CD4-positive, alpha-beta T cell treated with Interleukin-15 for 1 hour (primary cell): ENCODE measurements at regions not wholly inside any gene's neighbourhood (a gene's known extent, or its start where the extent isn't known, plus 50 kb on each side); places are given as distances from the start of the nearest gene placed in this dataset.
"Not testable (repeated sequence)": the region's sequence is repeated elsewhere in the genome, so short reads cannot be mapped to it uniquely, and the experiment has no call there.

Experiments
- DNase-seq: peaks from one replicate; pipeline ENCODE4 v3.0.0-alpha.2; 2020

DNA sequence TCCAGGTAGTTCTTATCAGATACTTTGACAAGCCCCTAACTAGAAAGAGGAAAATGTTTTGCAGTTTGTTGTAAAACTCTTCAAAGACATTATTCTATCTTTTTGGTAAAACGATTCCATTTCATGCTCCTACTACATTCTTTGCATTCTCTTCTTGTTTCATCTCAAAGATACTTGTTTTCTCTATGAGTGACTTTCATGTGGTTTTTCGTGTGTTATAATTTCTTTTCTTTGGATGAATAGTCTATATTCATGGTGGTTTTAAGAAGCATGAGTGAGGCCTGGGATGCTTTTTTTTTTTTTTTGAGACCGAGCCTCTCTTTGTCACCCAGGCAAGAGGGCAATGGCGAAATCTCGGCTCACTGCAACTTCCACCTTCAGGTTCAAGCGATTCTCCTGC, 292.5 kb upstream of the LYZL1 start:
- no peak for DNase-seq

DNA sequence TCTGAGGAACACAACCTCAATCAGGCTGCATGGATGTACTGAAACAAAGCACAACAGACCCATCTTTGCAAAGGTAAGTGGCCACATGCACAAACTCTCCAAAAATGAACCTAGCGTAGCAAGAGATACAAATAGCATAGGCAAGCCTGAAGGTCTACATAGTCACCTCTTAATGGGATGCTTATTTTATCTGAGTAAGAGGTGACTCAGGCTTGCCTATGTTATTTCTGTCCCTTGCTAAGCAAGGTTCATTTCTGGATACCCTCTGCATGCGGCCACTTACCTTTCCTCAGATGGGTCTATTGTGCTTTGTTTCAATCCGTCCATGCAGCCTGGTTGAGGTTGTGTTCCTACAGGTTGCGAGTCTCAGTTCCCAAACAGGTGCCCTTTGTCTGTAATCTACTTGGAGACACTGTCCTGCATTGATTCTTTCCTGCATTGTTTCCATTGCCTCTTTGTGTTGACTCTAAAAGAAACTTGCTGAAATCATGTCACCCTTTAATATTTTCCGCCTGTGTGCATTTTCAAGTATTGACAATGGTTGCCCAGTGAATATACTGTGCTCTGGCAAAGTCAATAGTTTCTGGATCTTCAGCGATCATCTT, 291.8 kb upstream of the LYZL1 start:
- no peak for DNase-seq

DNA sequence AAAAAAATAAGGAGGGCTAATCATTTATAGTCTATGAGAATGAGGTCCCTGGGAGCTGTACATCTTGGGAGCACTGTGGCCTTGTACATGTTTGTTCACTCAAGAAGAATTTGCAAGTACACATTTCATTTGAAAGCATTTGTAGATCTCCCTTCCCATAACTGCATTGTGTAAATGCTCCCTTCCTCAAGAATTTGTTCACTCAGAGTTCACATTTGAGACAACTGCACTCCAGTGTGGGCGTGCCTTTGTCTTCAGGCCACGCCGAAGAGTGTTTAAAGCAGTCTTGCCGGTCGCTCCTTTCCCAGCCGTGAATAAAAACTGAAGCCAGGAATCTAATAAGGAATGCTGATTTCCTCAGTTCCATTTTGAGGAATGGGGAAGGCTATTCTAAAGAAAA, 291.1 kb upstream of the LYZL1 start:
- no peak for DNase-seq

DNA sequence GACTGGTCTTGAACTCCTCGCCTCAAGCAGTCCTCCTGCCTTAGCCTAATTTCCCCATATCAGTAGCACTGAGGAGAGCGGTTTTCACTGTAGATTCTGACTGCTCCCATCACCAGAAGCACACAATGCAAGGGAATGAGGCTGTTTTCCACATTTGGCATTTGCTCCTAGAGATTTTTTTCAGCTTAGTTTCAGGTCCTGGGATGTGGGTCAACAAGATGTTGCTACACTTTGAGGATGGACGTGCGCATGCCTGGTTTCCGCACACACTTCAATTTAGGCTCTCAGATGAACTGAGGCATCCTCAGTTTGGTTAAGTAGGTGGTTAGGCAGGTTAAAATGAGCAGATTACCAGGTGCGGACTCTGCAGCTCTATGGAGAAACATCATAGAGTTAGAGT, 287.1 kb upstream of the LYZL1 start:
- no peak for DNase-seq

DNA sequence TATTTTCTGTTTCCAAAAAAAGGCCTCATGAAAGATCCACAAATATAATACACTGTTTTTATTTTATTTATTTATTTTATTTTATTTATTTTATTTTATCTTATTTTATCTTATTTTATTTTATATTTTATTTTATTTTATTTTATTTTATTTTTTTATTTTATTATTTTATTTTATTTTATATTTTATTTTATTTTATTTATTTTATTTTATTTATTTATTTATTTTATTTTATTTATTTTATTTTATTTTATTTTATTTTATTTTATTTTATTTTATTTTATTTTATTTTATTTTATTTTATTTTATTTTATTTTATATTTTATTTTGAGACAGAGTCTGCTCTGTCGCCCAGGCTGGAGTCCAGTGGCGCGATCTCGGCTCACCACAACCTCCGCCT, 285.9 kb upstream of the LYZL1 start:
- not testable (repeated sequence) for DNase-seq

DNA sequence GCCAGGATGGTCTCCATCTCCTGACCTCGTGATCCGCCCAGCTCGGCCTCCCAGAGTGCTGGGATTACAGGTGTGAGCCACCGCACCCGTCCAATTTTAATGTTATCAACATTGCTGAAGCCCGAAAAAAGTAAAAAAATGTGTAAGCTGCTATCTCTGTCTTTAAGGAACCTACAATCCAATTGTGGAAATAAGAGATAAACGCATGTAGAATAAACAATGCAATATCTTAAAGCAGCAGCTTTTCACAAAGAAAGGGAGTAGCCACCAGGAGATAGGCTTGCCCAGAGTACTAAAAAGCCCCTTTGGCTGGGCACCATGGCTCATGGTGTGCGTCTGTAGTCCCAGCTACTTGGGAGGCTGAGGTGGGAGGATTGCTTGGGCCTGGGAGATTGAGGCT, 282.9 kb upstream of the LYZL1 start:
- no peak for DNase-seq

DNA sequence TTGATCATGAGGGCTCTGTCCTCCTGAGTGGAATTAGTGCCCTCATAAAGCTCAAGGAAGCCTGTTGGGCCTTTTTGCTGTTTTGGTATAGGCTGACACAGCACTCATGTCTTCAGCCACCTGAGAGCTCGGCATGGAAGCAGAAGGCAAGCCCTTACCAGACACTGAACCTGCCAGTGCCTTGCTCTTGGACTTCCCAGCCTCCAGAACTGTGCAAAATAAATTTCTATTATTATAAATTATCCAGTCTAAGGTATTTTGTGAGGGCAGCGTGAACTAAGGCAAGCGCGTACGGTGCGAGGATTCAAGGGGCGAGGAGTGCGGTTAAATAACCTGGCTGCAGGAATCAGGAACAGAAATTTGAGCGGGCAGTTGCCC, 281.5 kb upstream of the LYZL1 start:
- no peak for DNase-seq

DNA sequence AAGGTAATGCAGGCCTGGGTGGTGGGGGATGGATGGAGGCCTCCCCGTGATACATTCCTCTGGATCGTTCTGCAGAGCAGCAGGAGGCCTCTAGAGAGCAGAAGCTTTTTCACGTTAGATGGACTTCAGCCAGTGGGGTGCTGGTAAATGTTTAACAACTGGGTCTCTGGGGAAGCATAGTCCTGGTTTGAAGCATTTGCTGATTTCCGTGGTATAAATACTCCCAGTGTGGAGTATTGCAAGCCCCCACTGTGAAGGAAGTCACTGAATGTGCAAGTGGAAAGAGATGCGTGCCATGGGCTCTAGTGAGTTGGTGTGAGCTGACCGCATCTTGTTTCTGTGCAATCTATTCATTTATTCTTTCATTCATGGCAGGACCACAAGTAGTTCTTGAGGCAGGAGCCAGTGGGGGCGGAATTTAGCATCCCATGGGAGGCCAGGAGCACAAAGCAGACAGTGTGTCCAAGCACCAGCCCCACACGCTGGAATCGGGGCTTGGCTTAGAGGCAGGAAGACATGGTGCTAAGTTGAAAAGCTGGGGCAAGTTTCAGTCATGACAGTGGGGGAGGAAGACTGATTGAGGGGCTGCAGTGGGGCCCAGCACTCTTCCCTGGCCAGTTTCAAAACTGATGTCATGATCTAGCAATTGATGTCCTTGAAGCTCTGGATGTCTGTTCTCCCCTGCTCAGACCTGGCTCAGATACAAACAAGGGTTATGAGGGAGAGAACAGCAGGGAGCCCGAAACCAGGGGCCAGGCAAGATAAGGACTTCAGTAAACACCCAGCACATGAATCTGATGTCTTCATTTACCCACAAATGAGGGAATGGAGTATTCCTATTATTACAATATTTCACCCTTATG, 280.9 kb upstream of the LYZL1 start:
- no peak for DNase-seq

DNA sequence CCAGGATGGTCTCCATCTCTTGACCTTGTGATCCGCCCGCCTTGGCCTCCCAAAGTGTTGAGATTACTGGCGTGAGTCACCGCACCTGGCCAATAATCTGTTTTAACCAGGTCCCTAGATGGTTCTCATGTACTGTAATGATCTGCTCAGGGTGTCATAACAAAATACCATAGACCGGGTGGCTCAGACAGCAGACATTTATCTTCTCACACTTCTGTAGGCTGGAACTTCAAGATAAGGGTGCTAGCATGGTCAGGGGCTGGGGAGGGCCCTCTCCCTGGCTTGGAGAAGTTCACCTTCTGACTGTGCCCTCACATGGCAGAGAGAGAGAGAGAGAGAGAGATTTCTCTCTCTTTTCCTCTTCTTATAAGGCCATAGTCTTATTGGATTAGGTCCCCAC, 279.4 kb upstream of the LYZL1 start:
- no peak for DNase-seq

DNA sequence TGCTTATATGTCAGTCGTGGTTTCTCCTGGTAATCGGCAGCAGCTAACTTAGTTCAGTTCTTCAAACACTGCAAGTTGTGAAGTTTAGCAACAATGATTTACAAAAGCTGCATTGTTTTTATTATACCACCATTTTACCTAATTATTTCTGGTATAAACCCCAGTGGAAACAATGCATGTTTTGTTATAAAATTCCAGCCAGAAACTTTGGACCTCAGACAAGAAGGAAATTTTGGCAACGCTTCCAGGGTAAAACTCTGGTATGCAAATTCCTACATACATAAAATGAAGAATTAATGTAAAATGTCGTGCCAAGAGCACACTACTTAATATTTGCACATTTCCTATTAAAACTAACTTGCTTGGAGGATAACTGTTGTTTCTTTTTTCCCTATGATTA, 277.4 kb upstream of the LYZL1 start:
- no peak for DNase-seq

DNA sequence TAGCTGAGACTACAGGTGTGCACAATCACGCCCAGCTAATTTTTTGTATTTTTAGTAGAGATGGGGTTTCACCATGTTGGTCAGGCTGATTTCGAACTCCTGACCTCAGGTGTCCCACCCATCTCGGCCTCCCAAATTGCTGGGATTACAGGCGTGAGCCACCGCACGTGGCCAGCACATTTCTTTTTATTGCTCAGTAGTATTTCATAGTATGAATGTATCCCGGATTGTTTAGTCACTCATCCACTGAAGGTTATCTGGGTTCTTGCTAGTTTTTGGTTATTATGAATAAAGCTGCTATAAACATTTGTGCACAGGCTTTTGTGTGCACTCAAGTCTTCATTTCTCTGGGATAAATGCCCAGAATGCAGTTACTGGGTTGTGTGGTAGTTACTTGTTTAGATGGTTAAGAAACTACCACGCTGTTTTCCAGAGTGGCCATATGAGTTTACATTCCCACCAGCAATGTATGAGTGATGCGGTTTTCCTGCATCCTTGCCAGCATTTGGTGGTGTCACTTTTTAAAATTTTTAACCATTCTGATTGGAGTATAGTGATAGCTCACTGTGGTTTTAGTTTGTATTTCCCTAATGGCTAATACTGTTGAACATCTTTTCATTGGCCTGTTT, 275.8 kb upstream of the LYZL1 start:
- DNase-seq: no peak

DNA sequence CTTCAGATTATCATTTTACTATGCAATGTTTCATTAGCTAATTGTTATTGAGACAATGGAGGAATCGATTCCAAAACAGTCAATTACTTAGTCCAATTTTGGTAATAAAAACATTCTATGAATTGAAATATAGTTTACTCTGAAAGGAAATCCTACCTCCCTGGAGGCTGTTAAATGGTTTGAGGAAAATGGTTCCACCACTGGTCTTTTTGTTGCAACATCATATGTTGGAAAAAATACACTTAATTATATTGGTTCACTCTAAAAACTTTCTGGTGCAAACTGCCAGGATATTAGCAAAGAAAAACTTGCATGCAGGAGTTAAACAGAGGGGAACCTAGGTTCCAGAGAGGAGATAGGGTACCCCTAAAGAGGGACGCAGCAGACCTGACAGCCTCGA, 267.3 kb upstream of the LYZL1 start:
- no peak for DNase-seq

DNA sequence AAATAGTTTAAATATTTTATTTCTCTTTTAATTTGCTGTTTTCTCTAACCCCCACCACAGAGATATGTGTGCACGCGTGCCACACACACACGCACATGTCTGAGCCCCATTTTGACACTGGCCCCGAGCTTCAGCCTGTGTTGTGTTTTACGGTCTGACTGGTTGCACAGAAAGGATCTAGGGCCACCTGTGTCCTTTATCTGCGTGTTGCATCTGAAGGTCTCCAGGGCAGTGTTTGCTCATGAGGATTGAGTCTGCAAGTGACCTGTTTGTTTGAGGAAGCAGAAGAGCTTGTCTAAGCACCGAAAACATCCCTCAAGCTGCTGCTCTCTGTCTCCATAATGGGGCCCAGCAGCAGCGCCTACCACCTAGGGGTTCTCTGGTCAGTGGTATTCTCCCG, 266.4 kb upstream of the LYZL1 start:
- DNase-seq: no peak

DNA sequence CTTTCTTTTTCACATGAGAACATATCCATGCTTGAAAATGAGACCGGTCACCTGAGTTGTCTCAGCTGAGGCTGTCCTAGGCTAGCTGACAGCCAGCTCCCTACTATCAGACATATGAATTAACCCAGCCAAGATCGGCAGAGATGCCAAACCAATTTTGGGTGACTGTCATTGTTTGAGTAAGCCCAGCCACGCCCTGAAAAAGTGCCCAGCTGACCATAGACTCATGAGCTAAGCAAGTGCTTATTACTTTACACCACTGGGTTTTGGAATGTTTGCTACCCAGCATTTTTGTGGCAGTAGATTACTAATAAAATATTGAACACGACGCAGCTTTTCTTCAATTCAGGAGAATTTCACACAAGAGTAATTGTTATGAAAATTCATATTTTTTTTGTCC, 265.2 kb upstream of the LYZL1 start:
- DNase-seq: no peak

DNA sequence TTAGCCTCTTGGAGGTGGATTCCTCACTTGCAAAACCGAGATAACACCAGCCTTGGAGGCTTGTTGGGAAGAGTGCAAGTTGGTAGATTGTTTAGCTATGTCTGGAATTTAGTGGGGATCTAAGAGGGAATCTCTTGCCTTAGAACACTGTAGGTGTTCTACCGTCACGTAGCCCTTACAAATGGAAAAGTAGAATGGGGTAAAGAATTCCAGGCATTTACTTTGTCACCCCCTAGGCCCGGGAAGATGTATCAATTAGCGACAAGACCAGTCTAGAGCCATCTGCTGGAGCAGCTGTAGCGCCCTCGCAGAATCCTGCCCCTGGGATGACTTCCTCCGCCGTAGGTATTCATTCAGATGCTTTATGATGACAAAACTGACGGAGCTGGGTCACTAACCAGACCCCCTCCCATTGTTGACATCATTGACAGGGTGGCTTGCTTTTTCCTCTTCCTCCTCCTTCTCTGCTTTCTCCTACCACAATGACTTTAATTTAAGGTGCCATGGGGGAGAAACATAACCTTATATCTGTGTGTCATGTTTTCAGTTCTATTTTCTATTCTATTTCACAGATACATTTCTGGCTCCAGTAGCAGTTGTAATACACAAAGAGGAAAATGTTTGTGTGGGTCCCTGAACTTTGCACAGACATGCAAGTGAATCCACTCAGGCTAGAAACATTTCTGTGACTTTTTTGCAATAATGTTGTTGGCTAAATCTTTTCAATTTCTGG, 262.6 kb upstream of the LYZL1 start:
- DNase-seq: no peak

DNA sequence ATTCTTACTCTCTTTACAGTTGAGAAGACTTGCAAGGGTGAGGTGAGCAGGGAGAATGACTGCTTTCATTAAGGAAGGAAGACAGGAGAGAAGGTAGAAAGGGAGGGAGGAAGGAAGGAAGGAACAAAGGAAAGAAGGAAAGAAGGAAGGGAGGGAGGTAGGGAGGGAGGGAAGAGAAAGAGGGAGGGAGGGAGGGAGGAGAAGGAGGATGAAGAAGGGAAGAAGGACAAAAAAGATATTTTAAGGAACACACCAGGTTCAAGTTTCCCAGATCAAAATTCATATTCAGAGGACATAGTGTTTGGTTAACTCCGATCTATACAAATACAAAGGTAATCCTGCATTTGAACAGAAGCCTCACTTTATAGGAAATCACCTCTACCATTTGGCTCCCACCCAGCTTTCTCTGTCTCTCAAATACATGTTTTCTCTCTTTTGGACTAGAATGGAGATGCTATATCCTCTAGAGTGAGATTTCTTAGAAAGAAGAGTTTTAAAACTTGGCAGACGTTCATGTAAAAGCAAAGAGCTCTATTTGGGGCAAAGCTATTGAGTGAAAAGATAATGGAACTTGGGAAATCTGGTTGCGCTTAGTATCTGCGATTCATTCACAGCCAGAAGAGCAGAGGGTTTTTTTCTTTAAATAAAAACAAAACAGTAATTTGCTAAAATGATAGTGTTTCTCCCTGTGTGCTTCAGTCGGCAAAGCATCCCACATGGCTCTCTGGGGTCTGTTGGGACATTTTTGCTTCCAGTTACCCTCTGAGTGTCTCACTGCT, 261.9 kb upstream of the LYZL1 start:
- no peak for DNase-seq

DNA sequence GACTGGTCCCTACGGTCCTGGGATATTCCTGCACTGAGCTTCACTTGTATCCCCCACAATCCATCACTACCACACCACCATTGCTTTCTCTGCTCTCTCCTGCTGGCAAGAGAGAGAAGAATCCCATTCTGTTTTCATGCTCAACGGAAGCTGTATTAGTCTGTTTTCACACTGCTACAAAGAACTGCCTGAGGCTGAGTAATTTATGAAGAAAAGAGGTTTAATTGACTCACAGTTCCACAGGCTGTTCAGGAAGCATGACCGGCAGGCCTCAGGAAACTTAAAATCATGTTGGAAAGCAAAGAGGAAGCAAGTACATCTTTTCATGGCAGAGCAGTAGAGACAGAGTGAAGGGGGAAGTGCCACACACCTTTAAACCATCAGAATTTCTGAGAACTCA, 260.4 kb upstream of the LYZL1 start:
- no peak for DNase-seq

DNA sequence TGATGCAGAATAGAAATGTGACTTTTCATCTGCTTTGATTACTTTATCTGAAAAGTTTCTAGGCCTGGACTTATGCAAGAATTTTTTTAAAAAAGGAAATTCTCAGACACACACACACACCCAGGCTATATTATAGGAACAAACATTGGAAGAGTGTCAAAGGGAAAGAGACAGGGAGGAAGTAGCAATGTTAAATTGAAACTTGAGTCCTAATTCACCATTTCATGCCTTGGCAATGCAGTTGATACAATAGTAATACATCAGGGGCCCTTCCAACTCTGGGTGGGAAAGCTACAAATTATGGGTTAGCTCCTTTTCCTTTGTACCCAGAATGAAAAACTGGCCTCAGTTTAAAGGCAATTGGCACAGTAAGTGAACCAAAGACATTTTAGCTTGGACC, 258.0 kb upstream of the LYZL1 start:
- no peak for DNase-seq

DNA sequence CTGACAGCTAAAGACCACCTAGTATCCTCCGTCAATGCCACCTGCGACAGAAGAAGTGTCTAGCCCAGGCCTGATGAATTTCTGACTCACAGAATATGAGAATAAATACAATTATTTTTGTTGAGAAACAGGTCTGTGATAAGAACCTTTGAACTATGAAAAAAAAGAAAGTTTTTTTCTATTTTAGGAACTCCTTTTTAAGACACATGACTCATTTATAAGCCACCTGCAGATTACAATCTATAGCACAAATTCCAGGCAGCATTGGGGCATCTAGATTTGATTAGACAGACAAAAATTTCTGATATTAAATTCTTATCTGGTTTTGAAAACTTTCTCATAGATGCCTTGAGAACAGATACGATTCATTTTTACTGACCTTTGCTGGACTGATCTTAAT, 256.7 kb upstream of the LYZL1 start:
- no peak for DNase-seq

DNA sequence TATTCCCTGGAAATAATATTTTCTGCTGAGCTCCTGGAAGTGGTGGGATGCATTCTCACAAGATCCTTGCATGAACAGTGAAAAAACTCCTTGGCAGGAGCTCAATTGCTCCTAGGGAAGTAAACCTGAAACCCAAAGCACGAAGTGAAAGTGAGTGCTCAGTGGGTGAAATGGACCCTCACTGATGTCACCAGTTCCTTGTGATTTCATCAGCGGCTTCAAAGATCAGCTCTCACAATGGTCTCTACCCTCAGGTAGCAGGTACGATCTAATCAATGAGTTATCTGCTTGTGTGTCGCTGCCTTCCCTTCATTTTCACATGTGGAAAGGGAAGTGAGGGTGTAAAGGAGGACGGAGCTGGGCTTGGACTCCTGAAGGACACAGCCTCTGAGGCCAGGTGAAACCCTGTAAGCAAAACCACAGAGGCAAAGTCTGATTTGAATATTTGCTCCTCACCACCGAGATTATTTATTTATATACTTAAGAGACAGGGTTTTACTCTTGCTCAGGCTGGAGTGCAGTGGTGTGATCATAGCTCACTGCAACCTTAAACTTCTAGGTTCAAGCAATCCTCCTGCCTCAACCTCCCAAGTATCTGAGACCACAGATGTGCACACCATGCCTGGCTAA, 255.4 kb upstream of the LYZL1 start:
- no peak for DNase-seq

DNA sequence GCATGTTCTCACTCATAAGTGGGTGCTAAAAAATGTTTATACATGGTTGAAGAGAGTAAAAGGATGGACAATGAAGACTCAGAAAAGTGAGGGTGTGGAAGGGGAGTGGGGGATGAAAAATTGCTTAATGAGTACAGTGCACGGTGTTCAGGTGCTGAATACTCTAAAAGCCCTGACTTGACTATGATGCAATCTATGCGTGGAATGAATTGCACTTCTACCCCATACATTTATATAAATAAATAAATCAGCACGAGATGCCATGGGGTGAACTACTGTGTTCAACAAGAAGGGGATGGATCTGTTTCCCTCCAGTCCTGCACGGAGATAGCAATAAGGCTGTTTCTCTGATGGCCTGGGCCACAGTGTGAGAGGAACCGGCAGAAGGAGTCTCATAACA, 254.3 kb upstream of the LYZL1 start:
- no peak for DNase-seq

DNA sequence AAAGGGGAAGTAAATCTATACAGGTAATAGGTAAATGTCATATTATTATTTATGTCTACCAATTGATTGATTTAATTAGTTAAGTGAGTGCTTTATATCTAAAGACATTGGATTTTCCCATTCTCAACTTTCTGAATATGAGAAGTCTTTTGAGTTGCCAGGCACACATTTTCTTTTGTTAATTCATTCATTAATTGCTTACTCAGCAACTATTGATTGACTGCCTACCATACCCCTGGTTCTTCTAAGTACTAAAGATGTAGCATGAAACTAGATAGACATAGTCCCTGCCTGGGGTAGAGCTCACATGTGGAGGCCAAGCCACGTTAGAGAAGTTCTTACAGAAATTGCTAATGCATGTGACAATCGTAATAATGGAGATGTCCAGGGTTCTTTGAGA, 253.1 kb upstream of the LYZL1 start:
- DNase-seq: no peak
